Panc1 (cell line): ENCODE measurements at regions not wholly inside any gene's neighbourhood (a gene's known extent, or its start where the extent isn't known, plus 50 kb on each side); places are given as distances from the start of the nearest gene placed in this dataset.

Source experiments
- ATAC-seq: fragments of 200-7000 bp; cut with Tn5 transposase; 2 replicates; pipeline ENCODE4 v1.9.1; 2020; ENCODE audit warnings: mild to moderate bottlenecking, moderate library complexity
- BruUV-seq: library from RNA; stranded (reverse); fragments of 400-500 nt; replicated peaks from 2 replicates; lab custom pipeline; 2021; lab: Mats Ljungman, UMichigan
- CTCF ChIA-PET: fragments of 300-600 bp; sonication (Branson Sonifier 250); formaldehyde crosslinking; loops from one replicate; lab custom pipeline; 2022; ENCODE audit warnings: antibody characterized with exemption; lab: Charles Lee
- POLR2A ChIA-PET: fragments of 300-600 bp; sonication (Branson Sonifier 250); formaldehyde crosslinking; loops from one replicate; lab custom pipeline; 2022; ENCODE audit warnings: antibody characterized with exemption; lab: Charles Lee
- DNase-seq: peaks from one replicate; pipeline ENCODE4 v3.0.0-alpha.2; 2010; ENCODE audit warnings: low read depth, low spot score
- H3K27ac ChIP-seq: 2 replicates; pipeline ENCODE4 v1.5.1; 2011; ENCODE audit warnings: mild to moderate bottlenecking, low read length, inconsistent platforms
- H3K27me3 ChIP-seq: fragments of 200-500 bp; sonication (Bioruptor generic); 2 replicates; pipeline ENCODE4 v1.6.0; 2014; ENCODE audit warnings: low read length, inconsistent platforms; ENCODE audit not compliant: control insufficient read depth, insufficient read depth
- H3K36me3 ChIP-seq: fragments of 200-500 bp; sonication (Bioruptor generic); 2 replicates; pipeline ENCODE4 v1.5.1; 2014; ENCODE audit warnings: inconsistent platforms, mild to moderate bottlenecking, low read length, moderate library complexity; ENCODE audit not compliant: control insufficient read depth, insufficient read depth
- H3K4me1 ChIP-seq: 2 replicates; pipeline ENCODE4 v1.5.1; 2011; ENCODE audit warnings: inconsistent platforms, mild to moderate bottlenecking, low read length, moderate library complexity; ENCODE audit not compliant: control insufficient read depth, insufficient read depth
- H3K4me3 ChIP-seq, 2 experiments: 2 replicates each; pipeline ENCODE4 v1.5.1; 2011 to 2012; ENCODE audit warnings: low read depth in 2 of 2, low read length in 2 of 2, mild to moderate bottlenecking in 2 of 2, inconsistent platforms in 1 of 2, moderate library complexity in 1 of 2
- H3K9me3 ChIP-seq: fragments of 200-500 bp; sonication (Bioruptor generic); 2 replicates; pipeline ENCODE4 v1.5.1; 2014; ENCODE audit warnings: low read depth, mild to moderate bottlenecking, inconsistent platforms, low read length, moderate library complexity; ENCODE audit not compliant: control insufficient read depth, insufficient read depth
- CTCF ChIP-seq: fragments of 450-650 bp; IDR thresholded peaks from 2 replicates; pipeline ENCODE4 v1.5.1; 2017; ENCODE audit warnings: mild to moderate bottlenecking
- POLR2AphosphoS5 ChIP-seq: IDR thresholded peaks from 2 replicates; pipeline ENCODE4 v1.6.1; 2012; ENCODE audit warnings: mild to moderate bottlenecking, low read depth, low read length, moderate library complexity
- REST ChIP-seq, 2 experiments: IDR thresholded peaks; 2 replicates each; pipeline ENCODE4 v1.6.1; 2011 to 2012; ENCODE audit warnings: low read depth in 2 of 2, control low read depth in 1 of 2, low read length in 1 of 2, mild to moderate bottlenecking in 1 of 2, moderate library complexity in 1 of 2; ENCODE audit not compliant: insufficient read depth in 1 of 2
- SIN3A ChIP-seq: IDR thresholded peaks from 2 replicates; pipeline ENCODE4 v1.6.1; 2012; ENCODE audit warnings: low read depth, mild to moderate bottlenecking, low read length, moderate library complexity, borderline replicate concordance; ENCODE audit not compliant: insufficient read depth
- TCF7L2 ChIP-seq: IDR thresholded peaks from 2 replicates; pipeline ENCODE4 v1.6.1; 2011; ENCODE audit warnings: mild to moderate bottlenecking, low read depth, low read length, inconsistent platforms
- in situ Hi-C: cut with HindIII; loops from 2 replicates; pipeline ENCODE4 v1.10.0; 2016; ENCODE audit warnings: low sequenced_read_pairs, low pct_unique_long_range_greater_than_20kb
- intact Hi-C: fragments of 100-400 bp; cut with micrococcal nuclease; formaldehyde crosslinking; loops from one replicate; pipeline ENCODE4 v1.10.0; 2022; ENCODE audit not compliant: unreplicated experiment

GRCh38 chr13:103275081-103275480 lies 208.9 kb upstream of the SLC10A2 start:
- Histone ChIP-seq H3K4me1 (no peaks in the 10 kb centered on the region), H3K36me3 (no peaks in the 10 kb centered on the region), H3K4me3 (no peak overlapping the region), H3K9me3 (no peaks in the 10 kb centered on the region), H3K27me3 (no peaks in the 10 kb centered on the region), H3K27ac (no peak overlapping the region)
- no peak for ATAC-seq
- no peak for TF ChIP-seq CTCF
- no peak for TF ChIP-seq REST (IDR thresholded peaks at IDR 0.05; ENCODE audit: insufficient read depth in 1 of 2, low read depth in 2 of 2, low read length in 1 of 2)
- TF ChIP-seq TCF7L2, result no peak
- TF ChIP-seq SIN3A, result no peak
- POLR2A ChIA-PET, result no interaction called here
- CTCF ChIA-PET, result no interaction called here
- BruUV-seq, result no TSS peak
- intact Hi-C loops (no loop called here), in situ Hi-C loops (no loop called here)
- DNase-seq, result no peak

- no peaks in the 10 kb centered on the region for H3K4me1 ChIP-seq
- intact Hi-C loops (no loop called here), in situ Hi-C loops (no loop called here)
- no peak overlapping the region for H3K27ac ChIP-seq
- no peak for ATAC-seq
- ChIA-PET POLR2A (no interaction called here), CTCF (no interaction called here)
- H3K9me3 ChIP-seq, result no peaks in the 10 kb centered on the region
- TF ChIP-seq REST (IDR thresholded peaks at IDR 0.05; ENCODE audit: insufficient read depth in 1 of 2, low read depth in 2 of 2, low read length in 1 of 2) (no peak), TCF7L2 (no peak), POLR2AphosphoS5 (no peak), SIN3A (no peak), CTCF (no peak)
- DNase-seq, result no peak
- H3K27me3 ChIP-seq, result no peaks in the 10 kb centered on the region
- H3K4me3 ChIP-seq, result no peak overlapping the region
- H3K36me3 ChIP-seq, result no peaks in the 10 kb centered on the region
- no TSS peak for BruUV-seq
These were observed 207.6 kb upstream of the SLC10A2 start for GRCh38 chr13:103273825-103274224.
